Neural cell (in vitro differentiated cells): ENCODE measurements at regions not wholly inside any gene's neighbourhood (a gene's known extent, or its start where the extent isn't known, plus 50 kb on each side); places are given as distances from the start of the nearest gene placed in this dataset.
"Not testable (repeated sequence)": the region's sequence is repeated elsewhere in the genome, so short reads cannot be mapped to it uniquely, and the experiment has no call there.

Experiments used
- H2AFZ ChIP-seq: fragments of 200-600, 300-800 bp; sonication (generic), shearing (Covaris generic); 2 replicates; pipeline ENCODE4 v1.6.0; 2014; ENCODE audit warnings: low read depth, mild to moderate bottlenecking, antibody characterized with exemption, low read length, moderate library complexity
- H3F3A ChIP-seq: fragments of 200-600 bp; shearing (Covaris generic); 2 replicates; pipeline ENCODE4 v1.6.1; 2016; ENCODE audit warnings: mild to moderate bottlenecking, moderate library complexity, mixed read lengths, antibody characterized with exemption, low read length; ENCODE audit not compliant: insufficient read depth, poor library complexity, severe bottlenecking
- H3K27ac ChIP-seq: fragments of 200-600, 300-800 bp; sonication (generic), shearing (Covaris generic); 2 replicates; pipeline ENCODE4 v1.5.1; 2014; ENCODE audit warnings: mild to moderate bottlenecking, low read length, moderate library complexity
- H3K27me3 ChIP-seq: fragments of 300-800, 200-600 bp; sonication (generic), shearing (Covaris generic); 2 replicates; pipeline ENCODE4 v1.6.0; 2014; ENCODE audit warnings: mild to moderate bottlenecking, low read depth, low read length, moderate library complexity; ENCODE audit not compliant: insufficient read depth
- H3K36me3 ChIP-seq: fragments of 300-800, 200-600 bp; sonication (generic), shearing (Covaris generic); 2 replicates; pipeline ENCODE4 v1.5.1; 2014; ENCODE audit warnings: mild to moderate bottlenecking, antibody characterized with exemption, low read length, moderate library complexity; ENCODE audit not compliant: insufficient read depth
- H3K4me2 ChIP-seq: fragments of 300-800, 200-600 bp; sonication (generic), shearing (Covaris generic); 2 replicates; pipeline ENCODE4 v1.6.0; 2014; ENCODE audit warnings: mild to moderate bottlenecking, low read length
- H3K4me3 ChIP-seq: fragments of 300-800, 200-600 bp; sonication (generic), shearing (Covaris generic); 2 replicates; pipeline ENCODE4 v1.5.1; 2014; ENCODE audit warnings: mild to moderate bottlenecking, low read length, moderate library complexity
- H3K79me2 ChIP-seq: fragments of 200-600 bp; shearing (Covaris generic); replicated peaks from 2 replicates; pipeline ENCODE4 v1.6.0; 2014; ENCODE audit warnings: mild to moderate bottlenecking, low read length, moderate library complexity; ENCODE audit not compliant: insufficient read depth
- H3K9ac ChIP-seq: fragments of 300-800, 200-600 bp; sonication (generic), shearing (Covaris generic); 2 replicates; pipeline ENCODE4 v1.6.1; 2016; ENCODE audit warnings: mild to moderate bottlenecking, low read length, mixed read lengths
- H3K9me2 ChIP-seq: fragments of 200-600 bp; shearing (Covaris generic); 2 replicates; pipeline ENCODE4 v1.6.1; 2016; ENCODE audit warnings: mild to moderate bottlenecking, low read length, mixed read lengths; ENCODE audit not compliant: insufficient read depth
- H3K9me3 ChIP-seq: fragments of 200-600, 300-800 bp; sonication (generic), shearing (Covaris generic); 2 replicates; pipeline ENCODE4 v1.6.1; 2016; ENCODE audit warnings: mild to moderate bottlenecking, mixed run types, low read length, moderate library complexity, mixed read lengths
- H4K20me1 ChIP-seq: fragments of 200-600 bp; shearing (Covaris generic); 2 replicates; pipeline ENCODE4 v1.6.1; 2016; ENCODE audit warnings: mild to moderate bottlenecking, mixed run types; ENCODE audit not compliant: insufficient read depth
- CTCF ChIP-seq: fragments of 450-650 bp; IDR thresholded peaks from 2 replicates; pipeline ENCODE4 v1.5.1; 2014; ENCODE audit warnings: antibody characterized with exemption, mild to moderate bottlenecking, moderate library complexity; ENCODE audit not compliant: poor library complexity, severe bottlenecking
- RAD21 ChIP-seq: fragments of 450-650 bp; conservative IDR thresholded peaks from 2 replicates; pipeline ENCODE4 v1.6.1; 2014; ENCODE audit warnings: antibody characterized with exemption, mild to moderate bottlenecking, moderate library complexity
- SMC3 ChIP-seq: fragments of 450-650 bp; conservative IDR thresholded peaks from 2 replicates; pipeline ENCODE4 v1.6.1; 2014; ENCODE audit warnings: antibody characterized with exemption, mild to moderate bottlenecking, moderate library complexity; ENCODE audit not compliant: poor library complexity

- H3F3A ChIP-seq, H3K4me2 ChIP-seq, H4K20me1 ChIP-seq, H3K27me3 ChIP-seq, H3K4me3 ChIP-seq, H3K36me3 ChIP-seq, H3K79me2 ChIP-seq, H3K27ac ChIP-seq, H2AFZ ChIP-seq, H3K9ac ChIP-seq, H3K9me2 ChIP-seq: not testable (repeated sequence)
- H3K9me3 ChIP-seq: peaks cover 11% of the 10 kb centered on the region
Measured at GRCh38 chr1:224011751-224012150, 102.2 kb upstream of the FBXO28 start.

- not testable (repeated sequence) for H3K27me3 ChIP-seq, H4K20me1 ChIP-seq
- peaks cover 11% of the 10 kb centered on the region for H3K9me3 ChIP-seq
Measured at GRCh38 chr1:224011153-224011552, 102.8 kb upstream of the FBXO28 start.

GRCh38 chr1:224005973-224006372 is 107.9 kb upstream of the FBXO28 start:
- H3K4me3 ChIP-seq, H3K4me2 ChIP-seq, H3K27ac ChIP-seq, H3K27me3 ChIP-seq, H3K9me3 ChIP-seq, H3K9me2 ChIP-seq, H3K9ac ChIP-seq, H3F3A ChIP-seq, H4K20me1 ChIP-seq, H3K36me3 ChIP-seq, H2AFZ ChIP-seq, H3K79me2 ChIP-seq: not testable (repeated sequence)

More at GRCh38 chr1:224011153-224011552, 102.8 kb upstream of the FBXO28 start:
- H3K79me2 ChIP-seq, H2AFZ ChIP-seq, H3K36me3 ChIP-seq, H3K27ac ChIP-seq, H3K4me3 ChIP-seq, H3F3A ChIP-seq, H3K4me2 ChIP-seq, H3K9ac ChIP-seq, H3K9me2 ChIP-seq: not testable (repeated sequence)

GRCh38 chr1:224004552-224005315 is 109.2 kb upstream of the FBXO28 start:
- not testable (repeated sequence) for H3K4me3 ChIP-seq, H3K27me3 ChIP-seq, H3K9me3 ChIP-seq, H3F3A ChIP-seq, H3K9ac ChIP-seq, H3K27ac ChIP-seq, H3K79me2 ChIP-seq, H3K9me2 ChIP-seq, H3K4me2 ChIP-seq, H3K36me3 ChIP-seq, H2AFZ ChIP-seq, H4K20me1 ChIP-seq
- TF ChIP-seq CTCF (peak; percentile 62), SMC3 (peak; percentile 61), RAD21 (peak; percentile 54)

GRCh38 chr1:224003896-224004295 is 110.0 kb upstream of the FBXO28 start:
- H3K4me2 ChIP-seq, H3K79me2 ChIP-seq, H3K9me3 ChIP-seq, H3K36me3 ChIP-seq, H3K27ac ChIP-seq, H3K9me2 ChIP-seq, H3K9ac ChIP-seq, H4K20me1 ChIP-seq, H3F3A ChIP-seq, H3K27me3 ChIP-seq, H3K4me3 ChIP-seq, H2AFZ ChIP-seq: not testable (repeated sequence)

- not testable (repeated sequence) for H3K9me3 ChIP-seq, H3K9me2 ChIP-seq, H3K79me2 ChIP-seq, H3K4me2 ChIP-seq, H3K9ac ChIP-seq, H3K4me3 ChIP-seq, H3K27me3 ChIP-seq, H4K20me1 ChIP-seq, H3K27ac ChIP-seq, H3K36me3 ChIP-seq, H2AFZ ChIP-seq, H3F3A ChIP-seq
Measured at GRCh38 chr1:224001757-224002156, 112.2 kb upstream of the FBXO28 start.

- H3K9me2 ChIP-seq, H3K4me3 ChIP-seq, H3K79me2 ChIP-seq, H2AFZ ChIP-seq, H4K20me1 ChIP-seq, H3K9ac ChIP-seq, H3K36me3 ChIP-seq, H3F3A ChIP-seq, H3K4me2 ChIP-seq, H3K27me3 ChIP-seq, H3K27ac ChIP-seq, H3K9me3 ChIP-seq: not testable (repeated sequence)
Measured at GRCh38 chr1:223999761-224000160, 114.2 kb upstream of the FBXO28 start.
